SK-N-SH (cell line): ENCODE measurements at regions not wholly inside any gene's neighbourhood (a gene's known extent, or its start where the extent isn't known, plus 50 kb on each side); places are given as distances from the start of the nearest gene placed in this dataset.

Source experiments
- CTCF ChIP-seq: fragments of 200-600 bp; sonication (generic); IDR thresholded peaks from 2 replicates; pipeline ENCODE4 v1.6.1; 2017; ENCODE audit warnings: antibody characterized with exemption, mild to moderate bottlenecking, moderate library complexity
- MAX ChIP-seq: IDR thresholded peaks from 2 replicates; pipeline ENCODE4 v1.4.0; 2012; ENCODE audit warnings: low read depth
- SMC3 ChIP-seq: IDR thresholded peaks from 2 replicates; pipeline ENCODE4 v1.6.1; 2012; ENCODE audit warnings: low read depth, low read length, improper control_type of control experiment

GRCh38 chr6:68544450-68544849 is 90.6 kb upstream of the ADGRB3 start:
- TF ChIP-seq SMC3, result no peak
- no peak for TF ChIP-seq MAX
- TF ChIP-seq CTCF, result no peak
